ENCODE measurements at regions not wholly inside any gene's neighbourhood (a gene's known extent, or its start where the extent isn't known, plus 50 kb on each side); places are given as distances from the start of the nearest gene placed in this dataset.

- Mint-ChIP-seq H3K4me3 (no peak overlapping the region), H3K4me1 (no peaks in the 10 kb centered on the region), H3K27me3 (ENCODE audit: low read depth) (no peaks in the 10 kb centered on the region), H3K9me3 (peaks cover 71% of the 10 kb centered on the region), H3K27ac (no peak overlapping the region), H3K36me3 (peaks cover 59% of the 10 kb centered on the region)
- ATAC-seq (no peak), DNase-seq (ENCODE audit: low spot score) (no peak)
- CTCF ChIA-PET: no interaction called here
- POLR2A ChIA-PET: no interaction called here
- TF ChIP-seq AFF4 (CRISPR knock-in tag; IDR thresholded peaks at IDR 0.05; ENCODE audit: borderline replicate concordance): no peak
- no peak for TF ChIP-seq MLX (CRISPR knock-in tag; IDR thresholded peaks at IDR 0.05)
- TF ChIP-seq ETV6 (CRISPR knock-in tag; IDR thresholded peaks at IDR 0.05): no peak
- no peak for TF ChIP-seq FOXJ3 (CRISPR knock-in tag; IDR thresholded peaks at IDR 0.05; ENCODE audit: borderline replicate concordance)
- TF ChIP-seq SMAD3 (CRISPR knock-in tag; IDR thresholded peaks at IDR 0.05; ENCODE audit: borderline replicate concordance): no peak
- TF ChIP-seq OVOL2 (CRISPR knock-in tag; IDR thresholded peaks at IDR 0.05; ENCODE audit: borderline replicate concordance): no peak
- no peak for TF ChIP-seq ELF4 (CRISPR knock-in tag; IDR thresholded peaks at IDR 0.05; ENCODE audit: low read depth)
- TF ChIP-seq PRRX2 (CRISPR knock-in tag; IDR thresholded peaks at IDR 0.05): no peak
- TF ChIP-seq ZNF138 (CRISPR knock-in tag; conservative IDR thresholded peaks at IDR 0.05): no peak
- TF ChIP-seq HMGXB4 (CRISPR knock-in tag; IDR thresholded peaks at IDR 0.05): no peak
- no peak for TF ChIP-seq GRHL2 (CRISPR knock-in tag; IDR thresholded peaks at IDR 0.05; ENCODE audit: insufficient replicate concordance, severe bottlenecking)
- no peak for TF ChIP-seq ZNF317 (CRISPR knock-in tag; IDR thresholded peaks at IDR 0.05; ENCODE audit: borderline replicate concordance, low read depth)
These were observed 1594.5 kb upstream of the PCDH20 start for GRCh38 chr13:63010072-63010658.

- ATAC-seq (no peak), DNase-seq (ENCODE audit: low spot score) (no peak)
- no peaks in the 10 kb centered on the region for H3K27me3 Mint-ChIP-seq (ENCODE audit: low read depth)
- H3K4me1 Mint-ChIP-seq: no peaks in the 10 kb centered on the region
- H3K4me3 Mint-ChIP-seq: no peak overlapping the region
- peaks cover 53% of the 10 kb centered on the region for H3K36me3 Mint-ChIP-seq
- H3K9me3 Mint-ChIP-seq: peaks cover 77% of the 10 kb centered on the region
- TF ChIP-seq ZNF219 (CRISPR knock-in tag; IDR thresholded peaks at IDR 0.05; ENCODE audit: borderline replicate concordance): no peak
- no peak for TF ChIP-seq ATF3 (CRISPR knock-in tag; conservative IDR thresholded peaks at IDR 0.05)
- no peak for TF ChIP-seq NR2C2 (CRISPR knock-in tag; IDR thresholded peaks at IDR 0.05)
- no peak for TF ChIP-seq NFYB (CRISPR knock-in tag; conservative IDR thresholded peaks at IDR 0.05; ENCODE audit: low read depth)
- TF ChIP-seq ZBTB21 (CRISPR knock-in tag; IDR thresholded peaks at IDR 0.05; ENCODE audit: borderline replicate concordance): no peak
- TF ChIP-seq TCF7 (CRISPR knock-in tag; IDR thresholded peaks at IDR 0.05; ENCODE audit: low read depth): no peak
- no peak for TF ChIP-seq ATF1 (CRISPR knock-in tag; IDR thresholded peaks at IDR 0.05)
- TF ChIP-seq SMAD3 (CRISPR knock-in tag; IDR thresholded peaks at IDR 0.05; ENCODE audit: borderline replicate concordance): no peak
- POLR2A ChIA-PET: no interaction called here
- CTCF ChIA-PET: no interaction called here
- H3K27ac Mint-ChIP-seq: no peak overlapping the region
These were observed 1590.0 kb upstream of the PCDH20 start for GRCh38 chr13:63005625-63006024.
